Prostate gland (tissue), 2 donors: ENCODE measurements at regions not wholly inside any gene's neighbourhood (a gene's known extent, or its start where the extent isn't known, plus 50 kb on each side); places are given as distances from the start of the nearest gene placed in this dataset.

Source experiments
- CTCF ChIP-seq, 4 experiments: fragments of 200-600 bp in 2 of 4; fragments of 450-650 bp in 2 of 4; sonication (generic) in 2 of 4; IDR thresholded peaks; 1 replicate in 3 of 4; 2 replicates in 1 of 4; pipeline ENCODE4 v1.5.1; 2016 to 2019; ENCODE audit warnings: antibody characterized with exemption in 4 of 4, mild to moderate bottlenecking in 2 of 4, moderate library complexity in 2 of 4
- POLR2A ChIP-seq: fragments of 450-650 bp; IDR thresholded peaks from one replicate; pipeline ENCODE4 v1.6.1; 2016; ENCODE audit warnings: antibody characterized with exemption, mild to moderate bottlenecking

- TF ChIP-seq CTCF (IDR thresholded peaks at IDR 0.05) (no peak), POLR2A (no peak)
Observed at GRCh38 chr13:73943137-73943964, 190.9 kb downstream of the KLF12 start.
